ENCODE measurements at regions not wholly inside any gene's neighbourhood (a gene's known extent, or its start where the extent isn't known, plus 50 kb on each side); places are given as distances from the start of the nearest gene placed in this dataset.

- TF ChIP-seq CTCF (IDR thresholded peaks at IDR 0.05) (no peak), POLR2A (IDR thresholded peaks at IDR 0.05) (no peak)
Observed at GRCh38 chr15:91769894-91770293, 83.6 kb upstream of the SLCO3A1 start.
